SK-N-MC (cell line): ENCODE measurements at regions not wholly inside any gene's neighbourhood (a gene's known extent, or its start where the extent isn't known, plus 50 kb on each side); places are given as distances from the start of the nearest gene placed in this dataset.

Experiments
- DNase-seq: peaks from one replicate; pipeline ENCODE4 v3.0.0-alpha.2; 2011; ENCODE audit warnings: low read depth, low spot score
- H3K27ac ChIP-seq: fragments of 200-600 bp; sonication (generic); 2 replicates; pipeline ENCODE4 v1.5.1; 2016; ENCODE audit warnings: mixed run types
- H3K36me3 ChIP-seq: fragments of 200-600 bp; sonication (generic); 2 replicates; pipeline ENCODE4 v1.6.1; 2017; ENCODE audit warnings: antibody characterized with exemption, low read length, mixed read lengths; ENCODE audit not compliant: insufficient read depth
- H3K4me3 ChIP-seq: fragments of 200-600 bp; sonication (generic); 2 replicates; pipeline ENCODE4 v1.5.1; 2016
- H3K9ac ChIP-seq: fragments of 200-600 bp; sonication (generic); 2 replicates; pipeline ENCODE4 v1.8.0; 2017; ENCODE audit warnings: mixed run types, mixed read lengths; ENCODE audit not compliant: insufficient read length
- H3K9me3 ChIP-seq: fragments of 200-600 bp; sonication (generic); 2 replicates; pipeline ENCODE4 v1.6.1; 2017; ENCODE audit warnings: low read depth, mild to moderate bottlenecking, antibody characterized with exemption, low read length, moderate library complexity, mixed read lengths
- EZH2 ChIP-seq: fragments of 200-600 bp; sonication (generic); IDR thresholded peaks from one replicate; pipeline ENCODE4 v1.6.1; 2017; ENCODE audit warnings: antibody characterized with exemption
- FOXP2 ChIP-seq: optimal IDR thresholded peaks from 2 replicates; pipeline ENCODE3; 2011; ENCODE audit warnings: mild to moderate bottlenecking, moderate library complexity; ENCODE audit not compliant: insufficient read depth; ENCODE audit errors: extremely low read length, control extremely low read depth
- POLR2AphosphoS5 ChIP-seq: IDR thresholded peaks from 2 replicates; pipeline ENCODE4 v1.6.1; 2012; ENCODE audit warnings: mild to moderate bottlenecking, low read depth, low read length, borderline replicate concordance

DNA sequence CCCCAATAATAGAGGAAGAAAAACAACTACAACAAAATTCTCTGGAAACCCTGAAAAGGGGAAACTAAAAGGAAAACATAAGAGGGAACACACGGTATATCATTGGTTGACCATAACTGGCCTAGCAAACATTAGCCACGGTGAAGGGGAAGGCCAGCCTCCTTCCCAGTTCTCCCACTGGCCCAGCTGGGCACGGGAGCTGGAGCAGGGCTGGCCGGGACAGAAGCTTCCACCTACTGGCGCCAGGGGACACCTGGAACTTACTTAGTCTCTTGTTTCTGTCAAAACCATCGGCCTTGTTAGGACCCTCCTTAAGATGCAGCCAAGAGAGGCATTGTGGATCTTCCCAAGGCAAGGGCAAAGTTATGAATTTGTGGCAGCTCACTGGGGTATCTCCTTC lies 56.1 kb upstream of the DLGAP1 start:
- H3K9ac ChIP-seq: no peak overlapping the region
- no peaks in the 10 kb centered on the region for H3K36me3 ChIP-seq
- H3K4me3 ChIP-seq: no peak overlapping the region
- no peaks in the 10 kb centered on the region for H3K9me3 ChIP-seq
- TF ChIP-seq EZH2 (no peak), POLR2AphosphoS5 (no peak), FOXP2 (no peak)
- no peak for DNase-seq
- no peak overlapping the region for H3K27ac ChIP-seq

DNA sequence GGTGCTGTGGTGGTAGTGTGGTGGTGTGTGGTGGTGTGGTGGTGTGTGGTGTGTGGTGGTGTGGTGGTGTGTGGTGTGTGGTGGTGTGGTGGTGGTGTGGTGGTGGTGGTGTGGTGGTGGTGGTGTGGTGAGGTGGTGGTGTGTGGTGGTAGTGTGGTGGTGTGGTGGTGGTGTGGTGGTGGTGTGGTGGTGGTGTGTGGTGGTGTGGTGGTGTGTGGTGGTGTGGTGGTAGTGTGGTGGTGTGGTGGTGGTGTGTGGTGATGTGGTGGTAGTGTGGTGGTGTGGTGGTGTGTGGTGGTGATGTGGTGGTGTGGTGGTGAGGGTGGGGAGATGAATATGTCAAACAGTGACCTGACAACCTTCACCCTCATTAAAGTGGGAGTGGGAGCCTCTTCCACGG lies 55.6 kb upstream of the DLGAP1 start:
- Histone ChIP-seq H3K9me3 (no peaks in the 10 kb centered on the region), H3K36me3 (no peaks in the 10 kb centered on the region), H3K9ac (no peak overlapping the region), H3K27ac (no peak overlapping the region), H3K4me3 (no peak overlapping the region)
- no peak for DNase-seq
- no peak for TF ChIP-seq POLR2AphosphoS5
- no peak for TF ChIP-seq FOXP2
- TF ChIP-seq EZH2: no peak

DNA sequence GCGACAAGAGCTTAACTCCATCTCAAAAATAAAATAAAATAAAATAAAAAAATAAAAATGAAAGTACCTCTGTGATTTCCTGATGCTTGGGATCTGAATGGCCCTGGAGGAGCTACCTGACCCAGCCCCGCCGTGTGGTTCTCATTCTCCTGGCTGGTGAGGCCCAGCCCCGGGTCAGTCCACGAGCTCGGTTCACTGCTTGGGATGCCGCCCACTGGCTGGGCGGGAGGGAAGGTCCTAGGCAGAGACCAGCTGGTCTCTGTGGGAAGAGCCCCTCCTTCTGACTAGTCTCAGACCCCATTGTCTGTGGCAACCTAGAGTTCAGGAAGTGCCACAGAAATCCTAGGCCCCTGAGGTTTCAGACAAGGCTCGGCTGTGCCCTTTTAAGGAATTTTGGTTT lies 55.1 kb upstream of the DLGAP1 start:
- Histone ChIP-seq H3K27ac (no peak overlapping the region), H3K4me3 (no peak overlapping the region), H3K9me3 (no peaks in the 10 kb centered on the region), H3K36me3 (no peaks in the 10 kb centered on the region), H3K9ac (no peak overlapping the region)
- DNase-seq: no peak
- TF ChIP-seq POLR2AphosphoS5: no peak
- no peak for TF ChIP-seq EZH2
